ENCODE measurements at regions not wholly inside any gene's neighbourhood (a gene's known extent, or its start where the extent isn't known, plus 50 kb on each side); places are given as distances from the start of the nearest gene placed in this dataset.

DNA sequence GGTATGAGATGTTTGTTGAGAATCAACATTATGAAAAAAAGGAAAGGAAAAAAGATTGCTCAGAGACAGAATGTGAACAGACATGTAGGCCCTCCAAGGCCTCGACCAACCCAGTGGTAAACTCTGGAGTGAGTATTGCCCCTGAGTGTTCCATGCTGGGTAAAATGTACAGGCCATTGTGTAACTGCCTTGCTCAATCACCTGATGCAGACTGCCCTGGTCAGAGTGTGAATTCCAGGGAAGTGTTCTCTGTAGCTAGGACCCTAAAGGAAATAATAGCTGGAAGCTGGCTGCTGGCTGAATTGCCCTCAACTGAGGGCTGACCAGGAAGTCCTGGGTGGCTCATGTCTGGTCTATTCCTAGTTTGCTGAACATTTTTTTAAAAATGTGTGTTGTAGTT, 1081.4 kb upstream of the LRFN5 start:
- H3K4me3 ChIP-seq (ENCODE audit: low read length), result no peak overlapping the region
- no peaks in the 10 kb centered on the region for H3K36me3 ChIP-seq (ENCODE audit: low read depth, low read length)
- ATAC-seq, result no peak
- H3K4me2 ChIP-seq (ENCODE audit: low read length), result no peak overlapping the region
- ChIA-PET CTCF (no interaction called here), POLR2A (ENCODE audit: unreplicated experiment) (no interaction called here)
- H3K9me3 ChIP-seq (ENCODE audit: low read length), result no peaks in the 10 kb centered on the region
- no peaks in the 10 kb centered on the region for H3K27me3 ChIP-seq (ENCODE audit: low read length)
- no peaks in the 10 kb centered on the region for H3K79me2 ChIP-seq (ENCODE audit: low read length)
- no peaks in the 10 kb centered on the region for H3K4me1 ChIP-seq (ENCODE audit: insufficient read depth, low read length)
- H3F3A ChIP-seq (ENCODE audit: low read length, unreplicated experiment), result no peaks in the 10 kb centered on the region
- BruUV-seq (replicated peaks), result no TSS peak
- H3K27ac ChIP-seq (ENCODE audit: low read length), result no peak overlapping the region
- no peak overlapping the region for H2AFZ ChIP-seq (ENCODE audit: low read length)
- no peaks in the 10 kb centered on the region for H3K9me2 ChIP-seq (replicated peaks; ENCODE audit: low read length)
- H3K9ac ChIP-seq (ENCODE audit: low read length), result no peak overlapping the region
- TF ChIP-seq, protein P1, sequence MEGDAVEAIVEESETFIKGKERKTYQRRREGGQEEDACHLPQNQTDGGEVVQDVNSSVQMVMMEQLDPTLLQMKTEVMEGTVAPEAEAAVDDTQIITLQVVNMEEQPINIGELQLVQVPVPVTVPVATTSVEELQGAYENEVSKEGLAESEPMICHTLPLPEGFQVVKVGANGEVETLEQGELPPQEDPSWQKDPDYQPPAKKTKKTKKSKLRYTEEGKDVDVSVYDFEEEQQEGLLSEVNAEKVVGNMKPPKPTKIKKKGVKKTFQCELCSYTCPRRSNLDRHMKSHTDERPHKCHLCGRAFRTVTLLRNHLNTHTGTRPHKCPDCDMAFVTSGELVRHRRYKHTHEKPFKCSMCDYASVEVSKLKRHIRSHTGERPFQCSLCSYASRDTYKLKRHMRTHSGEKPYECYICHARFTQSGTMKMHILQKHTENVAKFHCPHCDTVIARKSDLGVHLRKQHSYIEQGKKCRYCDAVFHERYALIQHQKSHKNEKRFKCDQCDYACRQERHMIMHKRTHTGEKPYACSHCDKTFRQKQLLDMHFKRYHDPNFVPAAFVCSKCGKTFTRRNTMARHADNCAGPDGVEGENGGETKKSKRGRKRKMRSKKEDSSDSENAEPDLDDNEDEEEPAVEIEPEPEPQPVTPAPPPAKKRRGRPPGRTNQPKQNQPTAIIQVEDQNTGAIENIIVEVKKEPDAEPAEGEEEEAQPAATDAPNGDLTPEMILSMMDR (conservative IDR thresholded peaks at IDR 0.05; ENCODE audit: low read depth, low read length), result no peak
- TF ChIP-seq EZH2phosphoT487 (IDR thresholded peaks at IDR 0.05; ENCODE audit: borderline replicate concordance, low read length), result no peak
- TF ChIP-seq EZH2 (IDR thresholded peaks at IDR 0.05; ENCODE audit: low read length, unreplicated experiment), result no peak
- intact Hi-C loops (cut with micrococcal nuclease), result no loop called here
- H4K20me1 ChIP-seq (ENCODE audit: low read length), result no peaks in the 10 kb centered on the region
- no peak for DNase-seq

DNA sequence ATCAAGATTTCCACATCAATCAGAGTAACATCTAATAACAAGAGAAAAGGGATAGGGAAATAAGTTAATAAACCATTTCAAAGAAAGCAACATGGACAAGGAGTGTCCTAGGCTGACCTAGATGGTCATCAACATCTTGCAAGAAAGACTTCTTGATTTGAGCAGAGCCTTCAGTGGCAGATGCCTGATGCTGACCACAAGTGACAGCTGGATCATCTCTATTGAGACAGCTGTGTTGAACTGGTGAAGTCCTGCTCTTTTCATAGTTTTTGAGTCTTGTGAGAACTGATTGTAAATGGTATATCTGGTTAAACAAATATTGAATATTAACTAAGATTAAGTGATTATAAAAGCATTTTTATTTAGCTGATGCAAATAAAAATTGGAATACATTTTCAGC, 1083.6 kb upstream of the LRFN5 start:
- CTCF ChIA-PET, result no interaction called here
- no peaks in the 10 kb centered on the region for H3K9me3 ChIP-seq (ENCODE audit: low read length)
- H3K4me1 ChIP-seq (ENCODE audit: insufficient read depth, low read length), result no peaks in the 10 kb centered on the region
- TF ChIP-seq EZH2 (IDR thresholded peaks at IDR 0.05; ENCODE audit: low read length, unreplicated experiment), result no peak
- TF ChIP-seq EZH2phosphoT487 (IDR thresholded peaks at IDR 0.05; ENCODE audit: borderline replicate concordance, low read length), result no peak
- TF ChIP-seq, protein P1 (conservative IDR thresholded peaks at IDR 0.05; ENCODE audit: low read depth, low read length), result no peak
- no peak overlapping the region for H2AFZ ChIP-seq (ENCODE audit: low read length)
- no peaks in the 10 kb centered on the region for H3F3A ChIP-seq (ENCODE audit: low read length, unreplicated experiment)
- H3K9me2 ChIP-seq (replicated peaks; ENCODE audit: low read length), result no peaks in the 10 kb centered on the region
- no peak overlapping the region for H3K27ac ChIP-seq (ENCODE audit: low read length)
- no peaks in the 10 kb centered on the region for H3K36me3 ChIP-seq (ENCODE audit: low read depth, low read length)
- no peak overlapping the region for H3K4me2 ChIP-seq (ENCODE audit: low read length)
- no TSS peak for BruUV-seq (replicated peaks)
- no peaks in the 10 kb centered on the region for H4K20me1 ChIP-seq (ENCODE audit: low read length)
- H3K79me2 ChIP-seq (ENCODE audit: low read length), result no peaks in the 10 kb centered on the region
- no peak for DNase-seq
- H3K27me3 ChIP-seq (ENCODE audit: low read length), result no peaks in the 10 kb centered on the region
- H3K4me3 ChIP-seq (ENCODE audit: low read length), result no peak overlapping the region
- POLR2A ChIA-PET (ENCODE audit: unreplicated experiment), result no interaction called here
- H3K9ac ChIP-seq (ENCODE audit: low read length), result no peak overlapping the region
- intact Hi-C loops (cut with micrococcal nuclease), result no loop called here
- ATAC-seq, result no peak

DNA sequence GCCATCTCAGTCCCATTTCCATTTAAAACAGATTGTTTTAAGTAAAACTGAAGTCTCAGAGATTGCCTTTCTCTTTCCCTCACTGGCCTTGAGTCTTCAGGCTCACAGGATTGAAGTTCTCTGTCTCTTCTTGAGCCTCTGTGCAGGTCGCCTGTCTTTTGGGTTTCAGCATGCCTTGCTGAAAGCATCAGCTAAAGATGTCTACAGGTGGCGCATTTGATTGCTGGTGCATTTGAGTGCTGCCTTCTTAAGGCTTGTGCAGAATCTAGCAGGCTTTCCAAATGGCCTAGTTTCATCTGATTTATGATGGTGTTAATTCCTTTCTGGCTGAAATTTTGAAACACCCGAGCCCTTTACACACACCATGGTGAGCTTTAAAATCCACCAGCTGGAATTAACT, 1062.2 kb upstream of the FBXO33 start:
- no peaks in the 10 kb centered on the region for H3K36me3 ChIP-seq (ENCODE audit: low read depth, low read length)
- DNase-seq (peak; percentile 8), ATAC-seq (no peak)
- CTCF ChIA-PET, result no interaction called here
- no peaks in the 10 kb centered on the region for H3K27me3 ChIP-seq (ENCODE audit: low read length)
- H3K4me2 ChIP-seq (ENCODE audit: low read length), result no peak overlapping the region
- H3K4me3 ChIP-seq (ENCODE audit: low read length), result no peak overlapping the region
- no peak overlapping the region for H2AFZ ChIP-seq (ENCODE audit: low read length)
- no peak overlapping the region for H3K27ac ChIP-seq (ENCODE audit: low read length)
- no peak overlapping the region for H3K9ac ChIP-seq (ENCODE audit: low read length)
- POLR2A ChIA-PET (ENCODE audit: unreplicated experiment), result no interaction called here
- no peaks in the 10 kb centered on the region for H3F3A ChIP-seq (ENCODE audit: low read length, unreplicated experiment)
- H3K9me3 ChIP-seq (ENCODE audit: low read length), result no peaks in the 10 kb centered on the region
- H3K4me1 ChIP-seq (ENCODE audit: insufficient read depth, low read length), result no peaks in the 10 kb centered on the region
- H3K9me2 ChIP-seq (replicated peaks; ENCODE audit: low read length), result no peaks in the 10 kb centered on the region
- no peaks in the 10 kb centered on the region for H3K79me2 ChIP-seq (ENCODE audit: low read length)
- intact Hi-C loops (cut with micrococcal nuclease), result no loop called here
- TF ChIP-seq, protein P1 (conservative IDR thresholded peaks at IDR 0.05; ENCODE audit: low read depth, low read length), result 0 out of 2 replicates have a peak, but pooled peaks have one; percentile 14
- TF ChIP-seq EZH2phosphoT487 (IDR thresholded peaks at IDR 0.05; ENCODE audit: borderline replicate concordance, low read length), result no peak
- BruUV-seq (replicated peaks), result no TSS peak
- H4K20me1 ChIP-seq (ENCODE audit: low read length), result no peaks in the 10 kb centered on the region
